ENCODE measurements at regions not wholly inside any gene's neighbourhood (a gene's known extent, or its start where the extent isn't known, plus 50 kb on each side); places are given as distances from the start of the nearest gene placed in this dataset.

- H3K4me3 ChIP-seq (ENCODE audit: control insufficient read depth, low read depth, low read length), result no peak overlapping the region
- DNase-seq (ENCODE audit: low read depth), result no peak
- TF ChIP-seq CTCF (IDR thresholded peaks at IDR 0.05; ENCODE audit: control insufficient read depth, insufficient read depth, low read depth, low read length, missing control alignments), result no peak
Measured at GRCh38 chr1:82472489-82473131, 671.9 kb downstream of the ADGRL2 start.

DNA sequence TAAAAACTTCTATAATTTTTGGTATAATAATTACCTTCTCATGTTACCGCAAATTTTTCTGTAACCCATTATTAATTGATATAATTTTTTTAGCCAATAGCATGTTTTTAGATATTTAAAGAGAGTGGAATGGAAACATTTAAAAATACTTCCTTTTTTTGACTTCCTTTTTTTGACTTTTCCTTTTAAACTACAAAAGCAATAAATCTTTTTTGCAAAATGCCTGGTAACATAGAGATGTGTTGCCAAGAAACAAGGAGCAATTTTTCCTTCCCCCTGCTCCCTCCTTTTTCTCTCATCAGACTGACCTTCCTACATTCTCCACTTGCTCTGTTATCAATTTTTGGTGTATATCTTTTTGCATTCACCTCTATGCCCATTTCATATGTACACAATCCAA, 666.2 kb downstream of the ADGRL2 start:
- no peak overlapping the region for H3K4me3 ChIP-seq (ENCODE audit: control insufficient read depth, low read depth, low read length)
- no peak for TF ChIP-seq CTCF (IDR thresholded peaks at IDR 0.05; ENCODE audit: control insufficient read depth, insufficient read depth, low read depth, low read length, missing control alignments)
- DNase-seq (ENCODE audit: low read depth), result no peak

GRCh38 chr1:82466416-82466815, 665.7 kb downstream of the ADGRL2 start:
- DNase-seq (ENCODE audit: low read depth), result no peak
- H3K4me3 ChIP-seq (ENCODE audit: control insufficient read depth, low read depth, low read length), result no peak overlapping the region
- no peak for TF ChIP-seq CTCF (IDR thresholded peaks at IDR 0.05; ENCODE audit: control insufficient read depth, insufficient read depth, low read depth, low read length, missing control alignments)

DNA sequence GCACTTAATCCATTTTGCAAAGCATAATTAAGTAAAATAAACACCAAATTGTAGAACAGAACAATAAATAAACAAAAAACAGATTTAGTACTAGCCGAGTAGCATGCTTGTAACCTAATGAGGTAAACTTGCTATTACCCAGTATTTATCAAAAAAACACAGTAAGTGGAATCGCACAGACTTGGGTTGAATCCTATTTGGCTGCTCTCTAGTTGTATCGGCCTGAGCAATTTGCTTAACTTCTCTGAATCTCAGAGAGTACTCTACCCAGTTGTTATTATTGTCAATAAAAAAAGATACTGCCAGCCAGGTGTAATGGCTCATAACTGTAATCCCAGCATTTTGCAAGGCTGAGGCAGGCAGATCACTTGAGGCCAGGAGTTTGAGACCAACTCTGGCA, 664.3 kb downstream of the ADGRL2 start:
- TF ChIP-seq CTCF (IDR thresholded peaks at IDR 0.05; ENCODE audit: control insufficient read depth, insufficient read depth, low read depth, low read length, missing control alignments), result no peak
- DNase-seq (ENCODE audit: low read depth), result no peak
- no peak overlapping the region for H3K4me3 ChIP-seq (ENCODE audit: control insufficient read depth, low read depth, low read length)

DNA sequence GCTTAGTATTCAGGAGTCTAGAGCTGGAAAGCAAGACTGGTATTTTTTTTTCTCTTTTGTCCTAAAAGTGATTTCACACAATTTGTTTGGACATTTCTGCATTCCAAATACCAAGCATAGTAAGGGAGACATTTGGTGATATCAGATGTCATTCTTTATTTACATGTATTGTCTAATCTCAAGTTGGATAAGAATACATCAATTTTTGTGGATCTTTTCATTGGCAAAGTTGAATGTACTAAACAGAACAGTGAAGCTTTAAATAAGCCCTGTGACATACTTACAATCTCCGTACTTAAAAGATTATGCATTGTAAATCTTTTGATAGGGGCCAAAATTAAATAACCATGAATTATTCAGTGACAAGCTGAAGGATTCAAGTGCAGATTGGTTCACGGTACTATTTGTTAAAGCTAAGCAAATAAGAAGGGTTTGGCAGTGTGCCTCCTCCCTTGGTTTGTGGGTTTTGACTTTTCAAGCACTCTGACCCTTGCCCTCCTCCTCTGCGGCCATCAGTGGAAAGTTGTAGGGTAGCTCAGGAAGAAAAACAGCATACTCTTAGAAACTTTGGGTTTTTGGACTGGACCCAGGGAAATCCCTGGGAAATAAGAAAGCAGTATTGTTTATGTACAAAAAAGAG, 663.7 kb downstream of the ADGRL2 start:
- TF ChIP-seq CTCF (IDR thresholded peaks at IDR 0.05; ENCODE audit: control insufficient read depth, insufficient read depth, low read depth, low read length, missing control alignments), result no peak
- no peak for DNase-seq (ENCODE audit: low read depth)
- no peak overlapping the region for H3K4me3 ChIP-seq (ENCODE audit: control insufficient read depth, low read depth, low read length)

DNA sequence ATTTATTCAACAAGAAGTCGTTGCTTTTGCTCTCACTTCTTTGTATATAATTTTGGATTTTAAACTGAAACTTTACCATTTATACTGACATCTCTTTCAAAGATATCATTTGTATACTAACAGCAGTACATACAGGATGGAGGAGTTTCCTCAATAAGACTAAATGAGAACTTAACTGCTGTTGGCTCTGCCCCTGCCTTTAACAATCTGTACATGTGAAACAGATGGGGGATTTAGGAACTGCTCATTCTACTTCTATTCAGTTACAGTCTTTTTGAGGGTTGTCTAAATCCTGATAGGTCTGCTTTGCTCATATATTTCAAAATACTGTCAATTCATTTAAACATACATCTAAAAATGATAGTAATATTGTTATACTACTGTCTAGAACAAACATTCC, 663.2 kb downstream of the ADGRL2 start:
- no peak for DNase-seq (ENCODE audit: low read depth)
- TF ChIP-seq CTCF (IDR thresholded peaks at IDR 0.05; ENCODE audit: control insufficient read depth, insufficient read depth, low read depth, low read length, missing control alignments), result no peak

More for the DNA sequence above, 663.2 kb downstream of the ADGRL2 start:
- H3K4me3 ChIP-seq (ENCODE audit: control insufficient read depth, low read depth, low read length), result no peak overlapping the region
